ENCODE measurements at regions not wholly inside any gene's neighbourhood (a gene's known extent, or its start where the extent isn't known, plus 50 kb on each side); places are given as distances from the start of the nearest gene placed in this dataset.
"Not testable (repeated sequence)": the region's sequence is repeated elsewhere in the genome, so short reads cannot be mapped to it uniquely, and the experiment has no call there.

DNA sequence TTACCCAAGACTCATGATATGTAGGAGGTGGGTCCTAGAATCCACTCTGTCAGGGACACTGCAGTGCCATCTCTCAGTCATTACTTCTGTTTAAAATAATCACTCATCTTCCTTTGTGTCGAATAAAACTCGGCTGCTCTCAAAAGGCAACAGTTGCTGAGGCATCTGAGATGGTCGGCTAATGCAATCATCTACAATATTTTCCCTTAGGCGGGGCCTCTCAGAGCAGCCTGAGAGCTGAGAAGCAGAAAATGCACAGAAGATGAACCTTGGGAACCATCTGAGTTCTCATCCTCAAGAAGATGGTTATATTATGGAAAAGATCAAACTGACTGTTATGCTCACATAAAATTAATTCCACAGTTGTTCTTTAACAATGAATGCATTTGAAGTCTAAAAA is 1518.2 kb upstream of the TENM4 start:
- H3K36me3 Mint-ChIP-seq = no peaks in the 10 kb centered on the region
- DNase-seq (ENCODE audit: low spot score in 2 of 2) (no peak), ATAC-seq (ENCODE audit: low read depth) (no peak)
- H3K27ac Mint-ChIP-seq = no peak overlapping the region
- H3K9me3 Mint-ChIP-seq = peaks cover 11% of the 10 kb centered on the region
- no peak overlapping the region for H3K4me3 Mint-ChIP-seq
- H3K4me1 Mint-ChIP-seq = no peaks in the 10 kb centered on the region
- H3K27me3 Mint-ChIP-seq = no peaks in the 10 kb centered on the region

- H3K27ac Mint-ChIP-seq = no peak overlapping the region
- H3K27me3 Mint-ChIP-seq = no peaks in the 10 kb centered on the region
- ATAC-seq (ENCODE audit: low read depth) (no peak), DNase-seq (ENCODE audit: low spot score in 2 of 2) (no peak)
- no peak overlapping the region for H3K4me3 Mint-ChIP-seq
- no peaks in the 10 kb centered on the region for H3K4me1 Mint-ChIP-seq
- H3K36me3 Mint-ChIP-seq = no peaks in the 10 kb centered on the region
- H3K9me3 Mint-ChIP-seq = peaks cover 11% of the 10 kb centered on the region
Measured at GRCh38 chr11:80958361-80958760, 1517.5 kb upstream of the TENM4 start.

GRCh38 chr11:80955588-80955987 is 1514.8 kb upstream of the TENM4 start:
- H3K27ac Mint-ChIP-seq = no peak overlapping the region
- no peak overlapping the region for H3K4me3 Mint-ChIP-seq
- peaks cover 4% of the 10 kb centered on the region for H3K9me3 Mint-ChIP-seq
- ATAC-seq (ENCODE audit: low read depth) (no peak), DNase-seq (ENCODE audit: low spot score in 2 of 2) (no peak)
- H3K27me3 Mint-ChIP-seq = no peaks in the 10 kb centered on the region
- no peaks in the 10 kb centered on the region for H3K36me3 Mint-ChIP-seq
- H3K4me1 Mint-ChIP-seq = no peaks in the 10 kb centered on the region

DNA sequence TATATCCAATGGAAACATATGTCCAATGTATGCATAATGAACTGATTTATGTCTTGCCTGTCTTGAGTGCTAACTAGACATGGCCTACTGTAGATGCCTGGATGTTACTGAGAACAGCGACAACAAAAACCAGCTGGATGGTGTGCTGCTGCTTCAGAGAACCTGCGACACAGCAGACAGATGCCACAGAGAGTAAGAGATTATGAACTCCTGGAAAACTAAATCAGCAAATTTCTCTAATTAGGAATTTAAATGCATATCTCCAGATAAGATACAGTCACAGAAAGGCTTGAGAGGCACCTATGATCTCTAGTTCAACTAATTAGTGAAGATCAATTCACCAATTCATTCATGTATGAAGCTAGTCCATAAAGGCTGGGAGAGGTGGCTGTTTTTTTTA is 1508.0 kb upstream of the TENM4 start:
- Mint-ChIP-seq H3K4me3 (no peak overlapping the region), H3K27ac (no peak overlapping the region), H3K36me3 (no peaks in the 10 kb centered on the region), H3K9me3 (peaks cover 3% of the 10 kb centered on the region), H3K27me3 (peaks cover 2% of the 10 kb centered on the region), H3K4me1 (no peaks in the 10 kb centered on the region)
- DNase-seq (ENCODE audit: low spot score in 2 of 2) (no peak), ATAC-seq (ENCODE audit: low read depth) (no peak)

DNA sequence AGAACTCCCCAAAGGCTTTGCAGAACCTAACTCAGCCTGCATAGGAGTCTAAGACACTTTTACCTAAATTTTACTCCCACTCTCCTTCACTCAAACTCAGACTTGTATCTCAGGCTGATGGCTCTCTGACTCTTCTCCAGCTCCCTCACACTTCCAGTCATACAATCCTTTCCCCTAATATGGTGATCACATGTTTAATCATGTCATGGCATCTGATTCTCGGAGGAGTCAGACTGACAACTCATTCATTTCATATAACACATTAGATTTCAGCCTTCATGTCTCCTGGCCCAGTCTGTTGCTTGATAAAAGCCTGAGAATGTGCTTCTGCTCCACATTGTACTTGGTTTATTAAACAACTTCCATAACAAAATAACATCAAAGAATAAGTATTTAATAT is 1503.9 kb upstream of the TENM4 start:
- Mint-ChIP-seq H3K9me3 (peaks cover 7% of the 10 kb centered on the region), H3K27me3 (peaks cover 2% of the 10 kb centered on the region), H3K4me1 (no peaks in the 10 kb centered on the region), H3K27ac (no peak overlapping the region), H3K4me3 (no peak overlapping the region), H3K36me3 (no peaks in the 10 kb centered on the region)
- ATAC-seq (ENCODE audit: low read depth) = no peak
- no peak for DNase-seq (ENCODE audit: low spot score in 2 of 2)

DNA sequence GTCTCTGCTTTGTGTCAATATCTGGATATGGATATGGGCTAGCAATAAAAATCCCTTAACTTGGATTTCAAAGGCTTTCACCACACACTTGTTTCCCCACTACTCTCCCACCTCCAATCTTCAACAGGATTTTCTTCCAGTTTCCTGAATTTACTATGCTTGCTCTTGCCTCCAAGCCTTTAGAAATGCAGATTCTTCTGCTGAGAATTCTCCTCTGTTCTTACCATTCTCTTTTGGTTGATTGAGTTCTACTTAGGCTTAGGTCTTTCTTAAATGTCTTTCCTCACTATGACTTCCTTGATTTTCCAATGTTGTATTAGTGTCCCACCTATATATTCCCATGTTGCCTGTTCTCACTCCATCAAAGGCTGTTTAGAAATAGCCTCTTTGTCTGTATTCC is 1502.4 kb upstream of the TENM4 start:
- Mint-ChIP-seq H3K4me1 (no peaks in the 10 kb centered on the region), H3K4me3 (no peak overlapping the region), H3K27me3 (peaks cover 2% of the 10 kb centered on the region), H3K9me3 (peaks cover 4% of the 10 kb centered on the region), H3K36me3 (no peaks in the 10 kb centered on the region), H3K27ac (no peak overlapping the region)
- DNase-seq (ENCODE audit: low spot score in 2 of 2) (no peak), ATAC-seq (ENCODE audit: low read depth) (no peak)

GRCh38 chr11:80937842-80938241 is 1497.0 kb upstream of the TENM4 start:
- Mint-ChIP-seq H3K4me1 (no peaks in the 10 kb centered on the region), H3K27me3 (no peaks in the 10 kb centered on the region), H3K36me3 (no peaks in the 10 kb centered on the region), H3K27ac (no peak overlapping the region), H3K4me3 (no peak overlapping the region), H3K9me3 (peaks cover 3% of the 10 kb centered on the region)
- ATAC-seq (ENCODE audit: low read depth) = no peak
- no peak for DNase-seq (ENCODE audit: low spot score in 2 of 2)

GRCh38 chr11:80930038-80930437 is 1489.2 kb upstream of the TENM4 start:
- peaks cover 3% of the 10 kb centered on the region for H3K9me3 Mint-ChIP-seq
- H3K36me3 Mint-ChIP-seq = no peaks in the 10 kb centered on the region
- no peak overlapping the region for H3K4me3 Mint-ChIP-seq
- no peak for ATAC-seq (ENCODE audit: low read depth)
- H3K4me1 Mint-ChIP-seq = no peaks in the 10 kb centered on the region
- no peaks in the 10 kb centered on the region for H3K27me3 Mint-ChIP-seq
- no peak for DNase-seq (ENCODE audit: low spot score in 2 of 2)
- no peak overlapping the region for H3K27ac Mint-ChIP-seq

DNA sequence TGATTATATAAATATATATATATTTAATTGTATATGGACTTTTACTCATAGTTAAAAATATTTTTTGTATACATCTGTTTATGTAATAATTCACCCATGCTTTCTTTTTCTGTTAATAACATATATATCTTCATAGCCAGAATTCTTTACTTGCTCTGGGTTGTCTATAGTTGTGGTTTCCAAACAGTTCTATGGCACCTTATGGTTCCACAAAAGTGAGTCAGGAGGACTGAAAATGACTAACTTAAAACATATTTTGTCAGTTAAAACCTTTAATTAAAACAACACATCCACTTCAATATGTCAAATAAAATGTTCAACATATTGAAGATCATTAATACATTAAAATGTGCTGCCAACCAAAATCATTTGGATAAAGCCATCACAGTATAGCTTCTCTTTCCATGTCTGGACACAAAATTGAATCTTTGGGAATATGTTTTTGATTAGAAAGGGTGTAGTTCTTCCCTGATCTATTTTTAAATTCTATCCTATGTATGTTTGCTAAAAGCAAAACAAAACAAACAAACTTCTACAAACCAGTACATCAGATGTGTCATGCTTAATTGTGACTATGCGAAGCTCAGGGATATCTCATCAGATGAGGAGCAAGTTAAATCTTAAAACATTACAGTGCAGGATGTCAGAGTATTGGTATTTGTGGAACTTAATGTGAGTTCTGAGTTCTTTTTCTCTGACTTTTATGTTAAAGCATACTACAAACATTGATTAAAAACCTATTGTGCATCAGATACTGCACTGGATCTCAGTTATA is 1488.4 kb upstream of the TENM4 start:
- Mint-ChIP-seq H3K27me3 (no peaks in the 10 kb centered on the region), H3K27ac (no peak overlapping the region), H3K36me3 (no peaks in the 10 kb centered on the region), H3K4me1 (no peaks in the 10 kb centered on the region), H3K9me3 (peaks cover 1% of the 10 kb centered on the region), H3K4me3 (no peak overlapping the region)
- ATAC-seq (ENCODE audit: low read depth) (no peak), DNase-seq (ENCODE audit: low spot score in 2 of 2) (no peak)

- Mint-ChIP-seq H3K9me3 (no peaks in the 10 kb centered on the region), H3K27ac (no peak overlapping the region), H3K36me3 (no peaks in the 10 kb centered on the region), H3K27me3 (no peaks in the 10 kb centered on the region), H3K4me1 (no peaks in the 10 kb centered on the region), H3K4me3 (no peak overlapping the region)
- no peak for ATAC-seq (ENCODE audit: low read depth)
- DNase-seq (ENCODE audit: low spot score in 2 of 2) = no peak
Measured at GRCh38 chr11:80925321-80925720, 1484.5 kb upstream of the TENM4 start.

DNA sequence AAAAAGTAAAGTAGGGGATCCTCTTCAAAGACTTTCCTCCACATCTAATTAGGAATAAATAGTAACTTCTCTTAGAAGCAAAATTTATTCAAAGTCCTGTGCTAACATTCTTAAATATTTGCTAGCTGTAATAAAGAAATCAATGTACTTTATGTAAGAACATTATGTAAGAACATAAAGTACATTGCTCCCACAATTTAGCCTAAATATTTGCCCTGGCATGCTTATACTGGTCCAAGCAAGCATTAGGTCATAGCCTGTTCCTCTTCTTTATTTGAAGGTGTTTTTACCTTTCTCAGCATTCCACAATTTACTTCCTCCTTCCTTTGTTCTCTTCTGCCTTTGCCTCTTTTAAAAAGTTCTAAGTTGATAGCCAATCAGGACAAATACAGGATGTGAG is 1480.5 kb upstream of the TENM4 start:
- not testable (repeated sequence) for ATAC-seq (ENCODE audit: low read depth); H3K4me3 Mint-ChIP-seq; H3K27me3 Mint-ChIP-seq; H3K36me3 Mint-ChIP-seq; H3K27ac Mint-ChIP-seq; H3K4me1 Mint-ChIP-seq; H3K9me3 Mint-ChIP-seq; DNase-seq (ENCODE audit: low spot score in 2 of 2)

DNA sequence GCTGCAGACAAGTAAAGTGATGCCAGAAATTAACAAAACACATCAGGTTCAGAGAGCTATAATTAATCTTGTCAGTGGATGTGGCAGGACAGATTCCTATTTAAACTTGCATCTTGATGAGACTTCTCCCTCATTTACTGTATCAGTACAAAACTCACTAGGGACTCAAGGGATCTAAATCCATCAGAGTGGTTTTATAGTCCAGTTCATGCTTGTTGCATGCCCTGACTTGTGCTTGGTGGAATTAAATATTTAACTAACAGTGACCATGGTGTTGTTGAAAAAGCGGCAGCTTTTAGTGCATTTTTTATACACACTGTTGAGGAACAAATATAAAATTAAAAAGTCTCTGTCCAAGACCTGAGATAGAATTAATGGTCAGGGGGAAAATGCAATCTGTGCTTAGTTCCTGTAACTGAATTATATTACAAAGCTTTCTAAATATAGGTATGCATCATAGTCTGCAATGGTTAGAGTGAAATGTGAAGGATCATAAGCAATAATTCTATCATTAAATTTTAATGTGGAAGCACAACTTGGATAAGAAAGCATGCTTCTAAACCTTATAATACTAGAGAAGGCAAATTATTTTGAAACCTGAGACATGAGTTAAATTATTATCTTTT is 1475.5 kb upstream of the TENM4 start:
- H3K9me3 Mint-ChIP-seq = no peaks in the 10 kb centered on the region
- no peak overlapping the region for H3K4me3 Mint-ChIP-seq
- no peak for DNase-seq (ENCODE audit: low spot score in 2 of 2)
- ATAC-seq (ENCODE audit: low read depth) = no peak
- H3K36me3 Mint-ChIP-seq = no peaks in the 10 kb centered on the region
- H3K4me1 Mint-ChIP-seq = no peaks in the 10 kb centered on the region
- no peaks in the 10 kb centered on the region for H3K27me3 Mint-ChIP-seq
- H3K27ac Mint-ChIP-seq = no peak overlapping the region

- Mint-ChIP-seq H3K27ac (no peak overlapping the region), H3K9me3 (no peaks in the 10 kb centered on the region), H3K4me1 (no peaks in the 10 kb centered on the region), H3K36me3 (no peaks in the 10 kb centered on the region), H3K4me3 (no peak overlapping the region), H3K27me3 (no peaks in the 10 kb centered on the region)
- DNase-seq (ENCODE audit: low spot score in 2 of 2) (no peak), ATAC-seq (ENCODE audit: low read depth) (no peak)
Measured at GRCh38 chr11:80914311-80914710, 1473.5 kb upstream of the TENM4 start.

- Mint-ChIP-seq H3K36me3 (no peaks in the 10 kb centered on the region), H3K9me3 (peaks cover 2% of the 10 kb centered on the region), H3K4me1 (no peaks in the 10 kb centered on the region), H3K4me3 (no peak overlapping the region), H3K27ac (no peak overlapping the region), H3K27me3 (no peaks in the 10 kb centered on the region)
- ATAC-seq (ENCODE audit: low read depth) (no peak), DNase-seq (ENCODE audit: low spot score in 2 of 2) (no peak)
Measured at GRCh38 chr11:80911666-80912065, 1470.8 kb upstream of the TENM4 start.

DNA sequence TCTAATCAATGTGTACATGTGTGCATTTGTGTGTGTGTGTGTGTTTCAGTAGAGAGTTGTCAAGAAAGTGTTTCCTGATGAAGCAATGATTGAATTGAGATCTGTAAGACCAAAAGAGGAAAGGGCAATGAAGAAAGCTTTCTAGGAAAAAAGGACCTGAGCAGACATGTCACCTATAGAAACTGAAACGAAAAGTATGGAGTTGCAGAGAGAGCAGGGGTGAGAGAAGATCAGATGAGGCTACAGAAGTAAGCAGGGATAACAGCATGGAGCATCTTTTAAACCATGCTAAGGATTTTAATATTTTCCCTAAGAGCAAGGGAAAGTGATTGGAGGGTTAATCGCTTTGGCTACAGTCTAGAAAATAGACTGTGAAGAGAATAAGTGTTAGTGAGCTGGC is 1459.4 kb upstream of the TENM4 start:
- no peaks in the 10 kb centered on the region for H3K36me3 Mint-ChIP-seq
- H3K27me3 Mint-ChIP-seq = no peaks in the 10 kb centered on the region
- no peak for ATAC-seq (ENCODE audit: low read depth)

More for the DNA sequence above, 1459.4 kb upstream of the TENM4 start:
- H3K9me3 Mint-ChIP-seq = no peaks in the 10 kb centered on the region
- H3K4me3 Mint-ChIP-seq = peak overlapping the region; percentile 7
- H3K4me1 Mint-ChIP-seq = peaks cover 6% of the 10 kb centered on the region
- DNase-seq (ENCODE audit: low spot score in 2 of 2) = no peak
- no peak overlapping the region for H3K27ac Mint-ChIP-seq
